Gastrocnemius medialis (tissue), 4 donors: ENCODE measurements at regions not wholly inside any gene's neighbourhood (a gene's known extent, or its start where the extent isn't known, plus 50 kb on each side); places are given as distances from the start of the nearest gene placed in this dataset.

ENCODE experiments used
- POLR2A ChIP-seq, 2 donors: fragments of 450-650 bp; IDR thresholded peaks; one replicate each; pipeline ENCODE4 v1.6.1; 2017; ENCODE audit warnings: antibody characterized with exemption in 2 of 2, mild to moderate bottlenecking in 2 of 2, moderate library complexity in 2 of 2
- TF ChIP-seq, protein P1 (sequence below), 5 experiments: fragments of 450-650 bp in 3 of 5; fragments of 200-600 bp in 2 of 5; sonication (generic) in 2 of 5; IDR thresholded peaks in 4 of 5; conservative IDR thresholded peaks in 1 of 5; 1 replicate in 4 of 5; 2 replicates in 1 of 5; pipeline ENCODE4 v1.5.1; 2016 to 2019; ENCODE audit warnings: antibody characterized with exemption in 5 of 5, mild to moderate bottlenecking in 3 of 5, moderate library complexity in 3 of 5

DNA sequence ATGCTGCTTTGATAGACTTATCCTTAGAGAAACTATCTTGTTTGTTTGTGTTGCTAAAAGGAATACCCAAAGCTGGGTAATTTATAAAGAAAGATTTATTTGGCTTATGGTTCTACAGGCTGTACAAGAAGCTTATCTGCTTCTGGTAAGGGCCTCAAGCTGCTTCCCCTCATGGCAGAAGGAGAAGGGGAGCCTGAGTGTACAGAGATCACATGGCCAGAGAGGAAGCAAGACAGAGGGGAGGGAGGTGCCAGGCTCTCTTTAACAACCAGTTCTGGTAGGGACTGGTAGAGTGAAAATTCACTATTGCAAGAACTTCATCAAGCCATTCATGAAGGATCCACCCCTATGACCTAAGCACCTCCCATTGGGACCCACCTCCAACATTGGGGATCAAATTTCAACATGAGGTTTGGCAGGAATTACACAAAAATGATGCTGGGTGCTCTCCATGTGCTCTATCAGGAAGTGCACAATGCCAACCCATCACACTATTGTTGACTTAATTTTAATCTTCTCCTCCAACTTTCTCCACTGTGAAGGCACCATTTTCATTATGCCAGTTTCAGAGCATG, 115.1 kb upstream of the SHB start:
- no peak for TF ChIP-seq POLR2A (IDR thresholded peaks at IDR 0.05)
- TF ChIP-seq, protein P1, sequence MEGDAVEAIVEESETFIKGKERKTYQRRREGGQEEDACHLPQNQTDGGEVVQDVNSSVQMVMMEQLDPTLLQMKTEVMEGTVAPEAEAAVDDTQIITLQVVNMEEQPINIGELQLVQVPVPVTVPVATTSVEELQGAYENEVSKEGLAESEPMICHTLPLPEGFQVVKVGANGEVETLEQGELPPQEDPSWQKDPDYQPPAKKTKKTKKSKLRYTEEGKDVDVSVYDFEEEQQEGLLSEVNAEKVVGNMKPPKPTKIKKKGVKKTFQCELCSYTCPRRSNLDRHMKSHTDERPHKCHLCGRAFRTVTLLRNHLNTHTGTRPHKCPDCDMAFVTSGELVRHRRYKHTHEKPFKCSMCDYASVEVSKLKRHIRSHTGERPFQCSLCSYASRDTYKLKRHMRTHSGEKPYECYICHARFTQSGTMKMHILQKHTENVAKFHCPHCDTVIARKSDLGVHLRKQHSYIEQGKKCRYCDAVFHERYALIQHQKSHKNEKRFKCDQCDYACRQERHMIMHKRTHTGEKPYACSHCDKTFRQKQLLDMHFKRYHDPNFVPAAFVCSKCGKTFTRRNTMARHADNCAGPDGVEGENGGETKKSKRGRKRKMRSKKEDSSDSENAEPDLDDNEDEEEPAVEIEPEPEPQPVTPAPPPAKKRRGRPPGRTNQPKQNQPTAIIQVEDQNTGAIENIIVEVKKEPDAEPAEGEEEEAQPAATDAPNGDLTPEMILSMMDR (IDR thresholded peaks at IDR 0.05 in 4 of 5, conservative IDR thresholded peaks at IDR 0.05 in 1 of 5): no peak
